Natural killer cell (primary cell): ENCODE measurements at regions not wholly inside any gene's neighbourhood (a gene's known extent, or its start where the extent isn't known, plus 50 kb on each side); places are given as distances from the start of the nearest gene placed in this dataset.

Experiments used
- ATAC-seq, 3 donors: fragments of 150-1000 bp in 2 of 3; fragments of 200-7000 bp in 1 of 3; cut with Tn5 transposase; 1 replicate in 1 of 3; 2 replicates in 2 of 3; pipeline ENCODE4 v1.10.0; 2021; ENCODE audit warnings: mild to moderate bottlenecking in 2 of 3, moderate library complexity in 2 of 3
- DNase-seq, 2 donors: peaks; one replicate each; pipeline versions ENCODE4 v3.0.0 to v3.0.0-alpha.2; 2013 to 2021; ENCODE audit warnings: mixed read lengths in 1 of 2
- H3K27ac ChIP-seq: one replicate; pipeline ENCODE4 v1.5.1; 2013; ENCODE audit warnings: mild to moderate bottlenecking, low read length
- H3K27me3 ChIP-seq: one replicate; pipeline ENCODE4 v1.6.1; 2013; ENCODE audit warnings: low read length; ENCODE audit not compliant: control insufficient read depth, insufficient read depth
- H3K36me3 ChIP-seq: one replicate; pipeline ENCODE4 v1.6.1; 2013; ENCODE audit warnings: low read length; ENCODE audit not compliant: control insufficient read depth, insufficient read depth
- H3K4me1 ChIP-seq: one replicate; pipeline ENCODE4 v1.6.1; 2013; ENCODE audit warnings: low read length; ENCODE audit not compliant: control insufficient read depth, insufficient read depth
- H3K4me3 ChIP-seq: one replicate; pipeline ENCODE4 v1.5.1; 2013; ENCODE audit warnings: low read length
- H3K9me3 ChIP-seq: one replicate; pipeline ENCODE4 v1.6.1; 2013; ENCODE audit warnings: low read length; ENCODE audit not compliant: control insufficient read depth, insufficient read depth
- H3K27ac Mint-ChIP-seq, 2 donors: one replicate each; pipeline ENCODE4 v1.8.0; 2022; ENCODE audit warnings: mild to moderate bottlenecking in 2 of 2, mixed read lengths in 2 of 2, moderate library complexity in 1 of 2
- H3K27me3 Mint-ChIP-seq, 2 donors: one replicate each; pipeline ENCODE4 v1.8.0; 2022; ENCODE audit warnings: low read depth in 2 of 2, mixed read lengths in 2 of 2
- H3K36me3 Mint-ChIP-seq: one replicate; pipeline ENCODE4 v1.8.0; 2022; ENCODE audit warnings: mixed read lengths
- H3K4me1 Mint-ChIP-seq, 2 donors: one replicate each; pipeline ENCODE4 v1.8.0; 2022; ENCODE audit warnings: mixed read lengths in 2 of 2
- H3K4me3 Mint-ChIP-seq: one replicate; pipeline ENCODE4 v1.8.0; 2022; ENCODE audit warnings: mild to moderate bottlenecking, moderate library complexity, mixed read lengths
- H3K9me3 Mint-ChIP-seq, 2 donors: one replicate each; pipeline ENCODE4 v1.8.0; 2022; ENCODE audit warnings: mixed read lengths in 2 of 2
- WGBS: methylation state at CpG from one replicate; pipeline ENCODE4 v1.1.7; 2013; ENCODE audit warnings: missing lambda C conversion rate; ENCODE audit not compliant: insufficient coverage; 5-methylcytosine and 5-hydroxymethylcytosine counted together
- intact Hi-C: fragments of 100-400 bp; cut with micrococcal nuclease; formaldehyde crosslinking; loops from one replicate; pipeline ENCODE4 v1.14.2; 2022
- TF ChIP-seq, protein P1 (sequence below): fragments of 200-600 bp; IDR thresholded peaks from one replicate; pipeline ENCODE4 v1.8.0; 2022; ENCODE audit warnings: antibody characterized with exemption

- TF ChIP-seq, protein P1, sequence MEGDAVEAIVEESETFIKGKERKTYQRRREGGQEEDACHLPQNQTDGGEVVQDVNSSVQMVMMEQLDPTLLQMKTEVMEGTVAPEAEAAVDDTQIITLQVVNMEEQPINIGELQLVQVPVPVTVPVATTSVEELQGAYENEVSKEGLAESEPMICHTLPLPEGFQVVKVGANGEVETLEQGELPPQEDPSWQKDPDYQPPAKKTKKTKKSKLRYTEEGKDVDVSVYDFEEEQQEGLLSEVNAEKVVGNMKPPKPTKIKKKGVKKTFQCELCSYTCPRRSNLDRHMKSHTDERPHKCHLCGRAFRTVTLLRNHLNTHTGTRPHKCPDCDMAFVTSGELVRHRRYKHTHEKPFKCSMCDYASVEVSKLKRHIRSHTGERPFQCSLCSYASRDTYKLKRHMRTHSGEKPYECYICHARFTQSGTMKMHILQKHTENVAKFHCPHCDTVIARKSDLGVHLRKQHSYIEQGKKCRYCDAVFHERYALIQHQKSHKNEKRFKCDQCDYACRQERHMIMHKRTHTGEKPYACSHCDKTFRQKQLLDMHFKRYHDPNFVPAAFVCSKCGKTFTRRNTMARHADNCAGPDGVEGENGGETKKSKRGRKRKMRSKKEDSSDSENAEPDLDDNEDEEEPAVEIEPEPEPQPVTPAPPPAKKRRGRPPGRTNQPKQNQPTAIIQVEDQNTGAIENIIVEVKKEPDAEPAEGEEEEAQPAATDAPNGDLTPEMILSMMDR: no peak
- Mint-ChIP-seq H3K27me3 (peaks cover 35 to 37% of the 10 kb centered on the region in 2 donors), H3K27ac (no peak overlapping the region), H3K9me3 (no peaks in the 10 kb centered on the region), H3K4me3 (no peak overlapping the region), H3K36me3 (no peaks in the 10 kb centered on the region), H3K4me1 (no peaks in the 10 kb centered on the region)
- intact Hi-C loops: no loop called here
- Histone ChIP-seq H3K27ac (no peak overlapping the region), H3K9me3 (no peaks in the 10 kb centered on the region), H3K4me1 (no peaks in the 10 kb centered on the region), H3K4me3 (no peak overlapping the region), H3K36me3 (no peaks in the 10 kb centered on the region), H3K27me3 (no peaks in the 10 kb centered on the region)
- DNase-seq: no peak
- ATAC-seq: no peak
- WGBS: 84% methylated on average over 6 of the region's 7 CpGs
These were observed 189.0 kb upstream of the CTAGE1 start for GRCh38 chr18:22606563-22607283.

DNA sequence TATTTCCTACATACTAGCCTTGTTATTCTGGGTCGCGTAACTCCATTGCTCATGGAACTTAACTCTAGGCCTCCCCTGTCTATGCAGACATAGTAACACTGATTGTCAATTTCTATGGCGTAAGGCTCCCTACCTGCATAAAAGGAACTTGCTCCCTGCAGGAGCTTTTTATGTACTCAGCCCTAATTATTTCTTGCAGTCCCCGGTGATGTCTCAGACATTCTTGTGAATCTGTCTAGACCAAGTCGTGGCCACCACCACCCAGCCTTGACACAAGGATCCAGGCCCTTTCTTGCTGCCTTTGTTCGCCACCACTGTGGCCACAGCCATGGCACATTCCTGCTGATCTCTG lies 189.5 kb upstream of the CTAGE1 start:
- Mint-ChIP-seq H3K27me3 (peaks cover 33 to 38% of the 10 kb centered on the region in 2 donors), H3K4me3 (no peak overlapping the region), H3K4me1 (no peaks in the 10 kb centered on the region), H3K9me3 (no peaks in the 10 kb centered on the region), H3K36me3 (no peaks in the 10 kb centered on the region), H3K27ac (no peak overlapping the region)
- H3K4me3 ChIP-seq: no peak overlapping the region
- TF ChIP-seq, protein P1: no peak
- no peak for DNase-seq
- no peak for ATAC-seq
- 90% methylated on average over 6 of the region's 6 CpGs for WGBS
- H3K4me1 ChIP-seq: no peaks in the 10 kb centered on the region
- no peak overlapping the region for H3K27ac ChIP-seq
- H3K36me3 ChIP-seq: no peaks in the 10 kb centered on the region
- intact Hi-C loops: no loop called here
- no peaks in the 10 kb centered on the region for H3K9me3 ChIP-seq
- H3K27me3 ChIP-seq: no peaks in the 10 kb centered on the region

- no peaks in the 10 kb centered on the region for H3K4me1 ChIP-seq
- TF ChIP-seq, protein P1: no peak
- peaks cover 2% of the 10 kb centered on the region for H3K27me3 ChIP-seq
- intact Hi-C loops: no loop called here
- 41% methylated on average over 1 of the region's 1 CpG for WGBS
- no peak for ATAC-seq
- DNase-seq: no peak
- H3K9me3 Mint-ChIP-seq: no peaks in the 10 kb centered on the region
- H3K4me3 Mint-ChIP-seq: no peak overlapping the region
- H3K36me3 ChIP-seq: no peaks in the 10 kb centered on the region
- H3K36me3 Mint-ChIP-seq: no peaks in the 10 kb centered on the region
- H3K27me3 Mint-ChIP-seq: peaks cover 32 to 47% of the 10 kb centered on the region in 2 donors
- H3K9me3 ChIP-seq: no peaks in the 10 kb centered on the region
- no peak overlapping the region for H3K4me3 ChIP-seq
- H3K27ac Mint-ChIP-seq: no peak overlapping the region
- no peak overlapping the region for H3K27ac ChIP-seq
- H3K4me1 Mint-ChIP-seq: no peaks in the 10 kb centered on the region
These were observed 191.1 kb upstream of the CTAGE1 start for GRCh38 chr18:22608847-22609246.

DNA sequence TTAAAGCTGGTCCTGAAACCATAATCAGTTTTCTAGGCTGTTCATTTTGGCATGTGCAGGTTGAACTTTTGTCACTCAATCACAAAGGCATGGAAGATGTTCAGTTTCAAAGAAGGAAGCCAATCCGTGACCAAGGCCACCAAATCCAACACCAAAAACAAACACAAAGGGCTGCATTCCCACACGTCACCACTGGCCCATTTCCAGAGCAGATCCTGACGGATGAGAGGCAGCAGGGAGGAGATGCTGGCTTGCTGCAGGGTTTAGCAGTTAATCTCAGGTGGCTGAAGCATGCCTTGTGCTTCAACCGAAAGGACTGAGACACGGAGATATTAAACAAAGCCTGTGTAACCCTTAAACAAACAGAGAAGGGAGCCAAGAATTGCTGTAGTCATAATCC lies 191.9 kb upstream of the CTAGE1 start:
- no peaks in the 10 kb centered on the region for H3K36me3 ChIP-seq
- no peaks in the 10 kb centered on the region for H3K4me1 ChIP-seq
- DNase-seq (no peak), ATAC-seq (no peak)
- H3K27me3 ChIP-seq: peaks cover 2% of the 10 kb centered on the region
- TF ChIP-seq, protein P1: no peak
- intact Hi-C loops: no loop called here
- H3K9me3 ChIP-seq: no peaks in the 10 kb centered on the region
- no peaks in the 10 kb centered on the region for H3K4me1 Mint-ChIP-seq
- no peak overlapping the region for H3K4me3 ChIP-seq
- H3K27ac Mint-ChIP-seq: no peak overlapping the region
- H3K27ac ChIP-seq: no peak overlapping the region
- H3K36me3 Mint-ChIP-seq: no peaks in the 10 kb centered on the region
- H3K9me3 Mint-ChIP-seq: no peaks in the 10 kb centered on the region
- WGBS: 86% methylated on average over 5 of the region's 5 CpGs
- H3K4me3 Mint-ChIP-seq: no peak overlapping the region
- peaks cover 32 to 47% of the 10 kb centered on the region in 2 donors for H3K27me3 Mint-ChIP-seq
